NCI-H748 treated with DMSO at 0.1 percent for 48 hours (cell line): ENCODE measurements at regions not wholly inside any gene's neighbourhood (a gene's known extent, or its start where the extent isn't known, plus 50 kb on each side); places are given as distances from the start of the nearest gene placed in this dataset.
"Not testable (repeated sequence)": the region's sequence is repeated elsewhere in the genome, so short reads cannot be mapped to it uniquely, and the experiment has no call there.

ENCODE experiments used
- DNase-seq: peaks from one replicate; lab custom pipeline; 2025; lab: John Stamatoyannopoulos, UW

GRCh38 chr13:100811928-100812327 lies 137.3 kb upstream of the TMTC4 start:
- no peak for DNase-seq

- DNase-seq = no peak
Observed at GRCh38 chr13:100811024-100811865, 136.7 kb upstream of the TMTC4 start.

- no peak for DNase-seq
Observed at GRCh38 chr13:100810481-100810880, 135.9 kb upstream of the TMTC4 start.

GRCh38 chr13:100809856-100810255 lies 135.3 kb upstream of the TMTC4 start:
- DNase-seq = peak; percentile 79

GRCh38 chr13:100809129-100809390 lies 134.5 kb upstream of the TMTC4 start:
- no peak for DNase-seq

- DNase-seq = peak; percentile 51
Observed at GRCh38 chr13:100808330-100809128, 133.9 kb upstream of the TMTC4 start.

GRCh38 chr13:100803091-100803490 lies 128.5 kb upstream of the TMTC4 start:
- no peak for DNase-seq

GRCh38 chr13:100800283-100800875 lies 125.8 kb upstream of the TMTC4 start:
- DNase-seq = no peak

GRCh38 chr13:100798739-100799361 lies 124.3 kb upstream of the TMTC4 start:
- DNase-seq = no peak

- no peak for DNase-seq
Observed at GRCh38 chr13:100797921-100798320, 123.3 kb upstream of the TMTC4 start.

- no peak for DNase-seq
Observed at GRCh38 chr13:100796463-100796862, 121.9 kb upstream of the TMTC4 start.

- no peak for DNase-seq
Observed at GRCh38 chr13:100794575-100794974, 120.0 kb upstream of the TMTC4 start.

- DNase-seq = no peak
Observed at GRCh38 chr13:100790405-100790804, 115.8 kb upstream of the TMTC4 start.

GRCh38 chr13:100789968-100790367 lies 115.4 kb upstream of the TMTC4 start:
- DNase-seq = no peak

- DNase-seq = no peak
Observed at GRCh38 chr13:100789481-100789880, 114.9 kb upstream of the TMTC4 start.

GRCh38 chr13:100789025-100789424 lies 114.4 kb upstream of the TMTC4 start:
- no peak for DNase-seq

- no peak for DNase-seq
Observed at GRCh38 chr13:100788540-100788939, 113.9 kb upstream of the TMTC4 start.

- DNase-seq = no peak
Observed at GRCh38 chr13:100787899-100788298, 113.3 kb upstream of the TMTC4 start.

- not testable (repeated sequence) for DNase-seq
Observed at GRCh38 chr13:100776686-100777085, 102.1 kb upstream of the TMTC4 start.

- DNase-seq = no peak
Observed at GRCh38 chr13:100773923-100774663, 99.5 kb upstream of the TMTC4 start.

GRCh38 chr13:100773429-100773828 lies 98.8 kb upstream of the TMTC4 start:
- no peak for DNase-seq

GRCh38 chr13:100767192-100767591 lies 92.6 kb upstream of the TMTC4 start:
- no peak for DNase-seq
